Epithelial cell of proximal tubule (primary cell): ENCODE measurements at regions not wholly inside any gene's neighbourhood (a gene's known extent, or its start where the extent isn't known, plus 50 kb on each side); places are given as distances from the start of the nearest gene placed in this dataset.
"Not testable (repeated sequence)": the region's sequence is repeated elsewhere in the genome, so short reads cannot be mapped to it uniquely, and the experiment has no call there.

Experiments used
- DNase-seq: peaks from one replicate; pipeline ENCODE4 v3.0.0-alpha.2; 2011; ENCODE audit warnings: low read depth
- H3K4me3 ChIP-seq: 2 replicates; pipeline ENCODE4 v1.5.1; 2011; ENCODE audit warnings: low read depth, mild to moderate bottlenecking, low read length
- CTCF ChIP-seq: conservative IDR thresholded peaks from 2 replicates; pipeline ENCODE4 v1.5.1; 2012; ENCODE audit warnings: low read depth, mild to moderate bottlenecking, low read length

DNA sequence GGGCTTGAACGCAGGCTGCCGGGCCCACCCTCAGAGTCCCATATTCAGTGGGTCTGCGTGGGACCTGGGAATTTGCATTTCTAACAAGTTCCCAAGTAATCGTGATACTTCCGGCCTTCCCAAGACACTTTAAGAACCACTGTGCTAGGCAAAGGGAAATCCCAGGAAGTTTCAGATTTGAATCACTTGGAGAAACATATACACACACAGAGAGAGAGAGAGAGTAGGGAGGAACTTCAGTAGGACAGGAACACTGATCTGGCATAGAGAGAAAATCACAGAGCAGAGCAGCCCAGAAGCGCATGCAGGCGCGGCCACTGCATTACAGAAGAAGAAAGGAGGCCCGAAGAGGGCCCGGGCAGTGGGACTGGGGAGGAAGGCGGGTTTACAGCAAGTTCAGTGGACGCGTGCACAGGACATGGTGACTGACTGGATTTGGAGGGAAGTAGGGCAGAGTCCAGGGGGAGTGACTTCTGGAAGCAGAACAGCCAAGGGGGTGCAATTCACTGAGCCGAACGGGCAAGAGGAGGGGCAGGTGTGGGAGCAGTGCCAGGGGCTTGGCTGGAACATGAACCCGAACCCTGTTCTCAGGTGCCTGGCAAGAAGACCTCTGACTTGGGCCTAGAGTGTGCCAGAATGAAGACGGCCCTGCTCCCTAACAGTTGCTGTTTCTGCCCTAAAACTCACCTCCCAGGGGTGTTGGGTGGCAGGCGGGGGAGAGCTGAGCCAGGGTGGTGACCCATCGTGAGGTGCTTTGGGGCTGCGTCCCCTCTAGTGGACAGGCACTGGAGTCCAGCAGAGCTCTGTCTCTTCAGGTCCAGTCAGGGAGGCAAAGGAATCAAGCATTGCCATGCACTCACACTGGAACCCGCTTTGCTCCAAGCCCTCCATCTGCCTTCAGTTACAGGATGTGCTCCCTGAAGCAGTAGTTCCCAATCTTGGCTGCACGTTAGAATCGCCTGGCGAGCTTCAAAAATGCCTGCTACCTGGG lies 101.3 kb upstream of the HES1 start:
- no peak overlapping the region for H3K4me3 ChIP-seq
- no peak for TF ChIP-seq CTCF
- DNase-seq = no peak

DNA sequence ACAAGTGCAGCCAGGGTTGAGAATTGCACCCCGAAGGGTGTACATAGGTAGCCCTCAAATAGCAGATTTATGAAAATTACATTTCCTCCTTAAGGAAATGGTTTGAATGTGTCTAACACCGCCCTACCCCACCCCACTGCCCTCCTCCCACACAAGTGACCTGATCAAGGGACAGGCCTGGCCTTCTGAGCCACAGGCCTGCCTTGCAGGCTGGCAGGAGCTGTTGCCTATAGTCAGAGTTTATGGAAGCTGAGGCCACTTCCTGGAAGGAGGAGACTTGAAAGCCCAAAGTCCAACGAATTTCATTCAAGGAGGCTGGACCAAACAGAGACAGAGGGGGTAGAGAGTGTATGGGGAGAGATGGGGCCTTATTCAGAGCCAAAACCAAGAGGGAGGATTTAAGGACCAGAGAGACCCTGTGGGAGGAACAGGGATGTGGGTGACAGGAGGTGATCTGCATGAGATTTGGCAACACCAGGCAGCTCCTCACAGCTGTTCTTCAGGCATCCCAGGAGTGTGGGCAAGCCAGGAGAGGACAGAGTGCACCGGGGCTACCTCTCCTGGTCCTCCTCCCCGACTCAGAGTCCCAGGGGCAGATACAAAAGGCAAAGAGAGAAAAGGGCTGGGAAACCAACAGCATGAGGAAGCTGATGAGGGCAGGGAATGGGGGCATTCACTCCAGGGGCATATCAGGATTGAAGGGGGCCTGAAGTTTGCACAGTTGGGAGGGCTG lies 100.4 kb upstream of the HES1 start:
- no peak for DNase-seq
- no peak overlapping the region for H3K4me3 ChIP-seq
- no peak for TF ChIP-seq CTCF

GRCh38 chr3:194036842-194037241 lies 99.1 kb upstream of the HES1 start:
- H3K4me3 ChIP-seq = no peak overlapping the region
- DNase-seq = no peak
- TF ChIP-seq CTCF = no peak

- not testable (repeated sequence) for H3K4me3 ChIP-seq, DNase-seq
Observed at GRCh38 chr3:194038346-194038745, 97.6 kb upstream of the HES1 start.

DNA sequence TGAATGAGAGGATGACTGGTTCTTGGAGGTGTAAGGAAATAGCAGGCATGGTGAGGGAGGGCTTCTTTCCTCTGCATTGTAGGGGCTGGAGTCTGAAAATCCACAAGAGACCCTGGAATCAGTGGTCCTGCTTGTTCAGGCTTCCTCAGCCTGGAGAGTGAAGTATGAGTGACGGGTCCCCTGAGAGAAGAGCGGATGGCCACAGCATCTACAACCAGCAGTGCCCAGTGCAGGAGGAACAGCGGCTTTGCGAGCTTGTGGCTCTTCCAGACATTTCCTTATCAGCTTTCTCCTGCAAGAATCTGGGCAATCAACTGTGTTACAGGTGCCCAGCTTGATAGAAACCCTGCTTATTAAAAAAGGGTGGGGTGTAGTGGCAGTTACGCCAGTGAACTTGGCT lies 97.0 kb upstream of the HES1 start:
- TF ChIP-seq CTCF = no peak
- DNase-seq = no peak
- H3K4me3 ChIP-seq = no peak overlapping the region

DNA sequence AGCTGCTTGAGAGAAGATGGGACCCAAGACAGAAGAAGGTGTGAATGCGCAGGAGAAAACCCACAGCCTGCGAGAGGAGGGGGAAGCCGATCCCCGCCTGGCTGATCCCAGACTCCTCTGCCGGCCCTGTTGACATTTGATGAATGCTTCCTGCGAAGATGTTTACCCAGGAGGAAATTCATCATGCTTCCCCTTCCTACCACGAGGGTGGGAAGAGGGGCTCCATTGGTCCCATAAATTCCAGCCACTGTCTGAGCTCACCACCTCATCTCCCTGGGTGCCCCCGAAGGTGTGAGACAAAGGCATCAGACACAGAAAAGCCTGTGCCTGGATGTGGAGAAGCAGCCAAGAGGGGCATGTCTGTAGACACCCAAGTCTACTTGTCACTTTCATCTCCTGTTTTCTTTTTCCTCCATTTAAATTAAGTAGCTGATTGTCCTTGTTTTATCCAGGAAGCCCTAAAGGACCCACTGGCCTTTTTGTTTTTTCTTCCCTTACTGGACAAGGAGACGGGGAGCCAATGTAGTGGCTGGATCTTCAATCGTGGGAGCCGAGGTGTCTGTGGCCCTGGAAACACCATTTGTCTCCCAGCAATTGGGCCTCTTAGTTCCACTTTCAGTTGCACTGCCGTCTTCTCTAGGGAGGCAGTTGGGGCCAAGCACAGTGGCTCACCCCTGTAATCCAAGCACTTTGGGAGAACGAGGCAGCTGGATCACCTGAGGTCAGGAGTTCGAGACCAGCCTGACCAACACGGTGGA lies 95.3 kb upstream of the HES1 start:
- no peak overlapping the region for H3K4me3 ChIP-seq
- DNase-seq = no peak
- no peak for TF ChIP-seq CTCF

GRCh38 chr3:194042927-194043326 lies 93.0 kb upstream of the HES1 start:
- no peak for TF ChIP-seq CTCF
- no peak for DNase-seq
- H3K4me3 ChIP-seq = no peak overlapping the region
